ENCODE measurements at regions not wholly inside any gene's neighbourhood (a gene's known extent, or its start where the extent isn't known, plus 50 kb on each side); places are given as distances from the start of the nearest gene placed in this dataset.

DNA sequence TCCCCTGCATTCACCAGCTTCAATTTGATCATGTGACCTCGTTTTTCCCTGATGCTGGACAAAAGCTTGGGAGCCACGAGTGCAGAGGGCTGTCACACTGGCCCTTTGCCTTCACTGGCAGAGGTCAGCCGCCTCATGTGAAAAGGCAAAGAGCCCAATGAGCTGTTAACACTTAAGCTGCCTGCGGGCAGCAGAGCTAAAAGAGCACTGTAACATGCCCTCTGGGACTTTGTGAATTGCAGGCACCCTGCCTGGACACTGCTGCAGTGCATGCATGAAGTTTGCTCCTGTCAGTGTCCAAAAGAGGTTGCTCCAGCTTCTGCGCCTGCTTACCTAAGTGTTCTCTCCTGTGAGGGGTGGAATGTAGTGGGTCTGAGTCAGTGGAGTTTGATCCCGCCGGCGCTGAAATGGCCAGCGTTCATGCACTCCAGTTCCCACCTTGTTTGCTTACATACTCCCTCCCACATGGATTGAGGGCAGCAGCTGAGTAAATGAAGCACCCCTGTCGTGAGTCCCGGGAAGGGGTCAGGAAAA lies 193.7 kb downstream of the RFC3 start:
- TF ChIP-seq, protein P1, sequence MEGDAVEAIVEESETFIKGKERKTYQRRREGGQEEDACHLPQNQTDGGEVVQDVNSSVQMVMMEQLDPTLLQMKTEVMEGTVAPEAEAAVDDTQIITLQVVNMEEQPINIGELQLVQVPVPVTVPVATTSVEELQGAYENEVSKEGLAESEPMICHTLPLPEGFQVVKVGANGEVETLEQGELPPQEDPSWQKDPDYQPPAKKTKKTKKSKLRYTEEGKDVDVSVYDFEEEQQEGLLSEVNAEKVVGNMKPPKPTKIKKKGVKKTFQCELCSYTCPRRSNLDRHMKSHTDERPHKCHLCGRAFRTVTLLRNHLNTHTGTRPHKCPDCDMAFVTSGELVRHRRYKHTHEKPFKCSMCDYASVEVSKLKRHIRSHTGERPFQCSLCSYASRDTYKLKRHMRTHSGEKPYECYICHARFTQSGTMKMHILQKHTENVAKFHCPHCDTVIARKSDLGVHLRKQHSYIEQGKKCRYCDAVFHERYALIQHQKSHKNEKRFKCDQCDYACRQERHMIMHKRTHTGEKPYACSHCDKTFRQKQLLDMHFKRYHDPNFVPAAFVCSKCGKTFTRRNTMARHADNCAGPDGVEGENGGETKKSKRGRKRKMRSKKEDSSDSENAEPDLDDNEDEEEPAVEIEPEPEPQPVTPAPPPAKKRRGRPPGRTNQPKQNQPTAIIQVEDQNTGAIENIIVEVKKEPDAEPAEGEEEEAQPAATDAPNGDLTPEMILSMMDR (IDR thresholded peaks at IDR 0.05; ENCODE audit: low read depth, low read length): no peak
- no peak overlapping the region for H3K4me3 ChIP-seq (ENCODE audit: low read depth, low read length)

DNA sequence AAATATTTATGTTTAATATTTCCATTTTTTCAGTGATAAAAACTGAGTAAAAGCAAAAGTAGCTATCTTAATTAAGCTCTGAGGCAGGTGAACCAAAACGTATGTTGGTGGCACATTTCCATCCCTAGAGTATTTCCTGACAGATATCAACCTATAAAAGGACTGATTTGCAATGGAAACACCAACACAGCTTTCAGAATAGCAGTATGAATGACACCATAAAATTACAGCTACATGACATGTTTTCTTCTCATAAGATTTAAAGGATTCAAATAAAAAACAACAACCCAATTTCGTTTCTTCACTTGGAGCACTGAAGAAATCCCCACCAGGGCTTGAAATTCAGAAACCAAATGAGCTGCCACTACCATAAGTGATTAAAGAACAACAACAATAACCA lies 194.4 kb downstream of the RFC3 start:
- no peak overlapping the region for H3K4me3 ChIP-seq (ENCODE audit: low read depth, low read length)
- TF ChIP-seq, protein P1 (IDR thresholded peaks at IDR 0.05; ENCODE audit: low read depth, low read length): no peak

DNA sequence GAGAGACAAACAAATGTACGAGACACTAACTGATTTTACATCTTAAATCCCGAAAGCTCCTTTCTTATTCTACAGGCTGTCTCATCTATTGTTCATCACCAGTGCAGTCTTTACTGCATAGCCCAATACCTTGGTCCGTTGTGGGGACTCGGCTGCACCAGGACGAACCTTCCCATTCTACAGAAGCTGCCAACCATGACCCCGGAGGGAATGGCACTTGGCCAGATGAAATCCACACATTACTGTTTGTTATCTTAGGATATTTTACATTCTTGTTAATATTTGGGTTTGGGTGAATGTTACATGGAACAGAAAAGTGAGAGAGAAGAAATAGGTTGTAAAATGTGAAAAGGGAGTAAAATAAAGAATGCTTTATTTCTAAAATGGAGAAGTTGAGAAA lies 195.1 kb downstream of the RFC3 start:
- H3K4me3 ChIP-seq (ENCODE audit: low read depth, low read length): no peak overlapping the region
- TF ChIP-seq, protein P1 (IDR thresholded peaks at IDR 0.05; ENCODE audit: low read depth, low read length): no peak

DNA sequence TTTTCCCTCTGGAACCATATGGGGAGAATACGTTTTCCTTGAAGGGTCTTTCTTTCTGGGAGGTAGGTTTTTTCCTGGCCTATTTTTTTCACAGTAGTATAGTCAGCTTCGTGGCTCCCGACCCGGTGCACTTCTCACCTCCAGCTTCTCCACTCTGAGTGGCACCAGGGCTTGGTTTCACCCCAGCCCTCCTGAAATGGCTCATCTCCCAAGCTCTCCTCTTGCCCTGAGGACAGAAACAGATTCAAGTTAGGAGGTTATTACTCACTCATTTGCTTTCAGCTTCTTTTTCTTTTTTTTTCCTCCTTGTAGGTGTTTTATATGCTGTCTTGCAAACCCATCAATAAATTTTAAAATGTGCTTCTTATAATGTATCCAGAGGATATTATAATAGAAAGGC lies 199.3 kb downstream of the RFC3 start:
- TF ChIP-seq, protein P1 (IDR thresholded peaks at IDR 0.05; ENCODE audit: low read depth, low read length): no peak
- no peak overlapping the region for H3K4me3 ChIP-seq (ENCODE audit: low read depth, low read length)

DNA sequence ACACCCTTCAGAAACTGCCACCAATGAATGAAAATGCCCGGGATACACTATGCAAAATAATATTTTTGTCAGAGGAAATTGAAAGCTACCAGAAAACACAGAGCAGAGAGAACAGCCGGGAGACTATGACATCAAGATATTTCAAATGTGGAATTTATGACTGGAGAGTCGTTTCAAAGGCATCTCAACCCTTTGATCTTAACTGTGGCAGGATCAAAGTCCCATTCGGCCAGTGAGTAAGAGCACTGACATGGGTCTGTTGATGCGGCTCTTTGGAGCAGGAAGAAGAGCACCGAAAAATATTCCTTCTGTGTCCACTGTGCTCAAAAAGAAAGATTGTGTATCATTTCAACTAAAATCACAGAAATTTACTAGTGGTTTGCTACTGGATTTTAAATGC lies 201.9 kb downstream of the RFC3 start:
- H3K4me3 ChIP-seq (ENCODE audit: low read depth, low read length): no peak overlapping the region
- TF ChIP-seq, protein P1 (IDR thresholded peaks at IDR 0.05; ENCODE audit: low read depth, low read length): no peak

DNA sequence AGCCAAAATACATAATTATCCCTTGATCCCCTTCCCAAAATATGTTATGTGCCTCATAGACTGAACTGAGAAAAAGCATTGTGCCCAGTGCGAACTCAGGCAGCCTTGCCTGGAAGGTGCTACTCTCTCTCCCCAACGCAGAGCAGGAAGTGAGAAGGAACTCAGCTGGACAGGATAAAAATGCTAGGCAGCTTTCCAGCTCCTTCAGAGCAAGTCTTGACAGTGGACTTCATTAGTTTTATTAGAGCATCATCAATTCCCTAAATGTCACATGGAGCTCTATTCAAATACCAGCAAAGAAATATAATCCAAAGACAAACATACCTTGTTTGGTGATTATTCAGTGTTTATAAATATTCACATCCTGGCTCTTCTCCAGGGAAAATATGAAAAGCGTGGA lies 202.4 kb downstream of the RFC3 start:
- TF ChIP-seq, protein P1 (IDR thresholded peaks at IDR 0.05; ENCODE audit: low read depth, low read length): no peak
- H3K4me3 ChIP-seq (ENCODE audit: low read depth, low read length): no peak overlapping the region

DNA sequence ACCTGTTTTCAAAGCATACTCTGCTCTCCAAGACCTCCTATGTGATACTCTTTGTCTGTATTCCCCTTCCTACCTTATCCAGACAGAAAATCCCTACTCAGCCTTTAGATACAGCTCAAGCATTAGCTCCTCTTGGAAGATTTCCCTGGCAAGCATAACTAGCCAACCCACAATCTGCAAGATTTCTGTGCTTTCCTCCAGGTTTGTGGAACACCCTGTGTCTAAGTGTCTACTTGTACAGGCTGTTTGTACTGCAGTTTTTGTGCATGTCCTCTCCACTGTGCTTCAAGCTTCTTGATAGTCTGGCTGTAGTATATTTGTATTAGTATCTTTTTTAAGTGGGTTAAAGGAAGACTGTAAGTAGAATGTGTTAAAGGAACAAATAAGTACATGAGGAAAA lies 203.7 kb downstream of the RFC3 start:
- TF ChIP-seq, protein P1 (IDR thresholded peaks at IDR 0.05; ENCODE audit: low read depth, low read length): no peak

More for the DNA sequence above, 203.7 kb downstream of the RFC3 start:
- H3K4me3 ChIP-seq (ENCODE audit: low read depth, low read length): no peak overlapping the region

Data from WI38 (cell line).